ENCODE measurements at regions not wholly inside any gene's neighbourhood (a gene's known extent, or its start where the extent isn't known, plus 50 kb on each side); places are given as distances from the start of the nearest gene placed in this dataset.
"Not testable (repeated sequence)": the region's sequence is repeated elsewhere in the genome, so short reads cannot be mapped to it uniquely, and the experiment has no call there.

- Histone ChIP-seq H3K27me3 (ENCODE audit: control insufficient read depth in 3 of 3, insufficient read depth in 3 of 3, low read depth in 1 of 3, low read length in 3 of 3) (no peaks in the 10 kb centered on the region), H2AK5ac (ENCODE audit: low read depth, low read length) (no peak overlapping the region), H3K18ac (ENCODE audit: low read length) (no peak overlapping the region), H2BK120ac (ENCODE audit: low read depth, low read length) (no peak overlapping the region), H3K4ac (ENCODE audit: low read length) (no peak overlapping the region), H3K14ac (ENCODE audit: low read length) (no peak overlapping the region), H3K79me1 (ENCODE audit: low read depth, low read length) (no peaks in the 10 kb centered on the region), H4K8ac (ENCODE audit: low read depth, low read length) (no peak overlapping the region), H3K4me3 (ENCODE audit: low read length in 2 of 2) (no peak overlapping the region), H3K4me2 (ENCODE audit: insufficient read depth, low read length, poor library complexity, severe bottlenecking) (no peak overlapping the region), H4K91ac (ENCODE audit: low read depth, low read length, poor library complexity) (no peak overlapping the region), H2BK15ac (ENCODE audit: low read length) (no peak overlapping the region), H3K4me1 (ENCODE audit: control insufficient read depth in 2 of 2, insufficient read depth in 1 of 2, low read depth in 1 of 2, low read length in 2 of 2) (no peaks in the 10 kb centered on the region), H2BK12ac (ENCODE audit: low read length) (no peak overlapping the region), H3K36me3 (replicated peaks in 1 of 2; ENCODE audit: control insufficient read depth in 2 of 2, insufficient read depth in 2 of 2, low read length in 2 of 2) (no peaks in the 10 kb centered on the region), H3K23ac (ENCODE audit: low read depth, low read length, poor library complexity) (no peak overlapping the region), H2AFZ (ENCODE audit: low read length) (no peak overlapping the region), H2BK5ac (ENCODE audit: low read length) (no peak overlapping the region), H3K9ac (ENCODE audit: low read depth, low read length, poor library complexity) (no peak overlapping the region), H3K9me3 (replicated peaks in 1 of 2; ENCODE audit: control insufficient read depth in 2 of 2, insufficient read depth in 1 of 2, low read depth in 1 of 2, low read length in 2 of 2) (peaks cover 0 to 3% of the 10 kb centered on the region in 2 donors), H3K27ac (replicated peaks; ENCODE audit: low read length) (no peak overlapping the region)
- DNase-seq (ENCODE audit: low spot score) = no peak
- no CpG with 5 or more reads among the region's 2 CpGs for WGBS, 2 donors (ENCODE audit: extremely low coverage in 2 of 2, insufficient read length in 2 of 2, insufficient replicate concordance in 1 of 2)
Measured at GRCh38 chr18:52160636-52161035, 179.4 kb upstream of the DCC start.

GRCh38 chr18:52163478-52163877 lies 176.5 kb upstream of the DCC start:
- no peaks in the 10 kb centered on the region for H3K79me1 ChIP-seq (ENCODE audit: low read depth, low read length)
- H2BK5ac ChIP-seq (ENCODE audit: low read length) = no peak overlapping the region
- H3K18ac ChIP-seq (ENCODE audit: low read length) = no peak overlapping the region
- H3K9ac ChIP-seq (ENCODE audit: low read depth, low read length, poor library complexity) = no peak overlapping the region
- no peak overlapping the region for H3K14ac ChIP-seq (ENCODE audit: low read length)
- no peak overlapping the region for H3K23ac ChIP-seq (ENCODE audit: low read depth, low read length, poor library complexity)
- peaks cover 0 to 3% of the 10 kb centered on the region in 2 donors for H3K9me3 ChIP-seq (replicated peaks in 1 of 2; ENCODE audit: control insufficient read depth in 2 of 2, insufficient read depth in 1 of 2, low read depth in 1 of 2, low read length in 2 of 2)
- no CpG with 5 or more reads among the region's 1 CpG for WGBS, 2 donors (ENCODE audit: extremely low coverage in 2 of 2, insufficient read length in 2 of 2, insufficient replicate concordance in 1 of 2)
- no peak overlapping the region for H3K27ac ChIP-seq (replicated peaks; ENCODE audit: low read length)
- no peak for DNase-seq (ENCODE audit: low spot score)
- no peaks in the 10 kb centered on the region for H3K36me3 ChIP-seq (replicated peaks in 1 of 2; ENCODE audit: control insufficient read depth in 2 of 2, insufficient read depth in 2 of 2, low read length in 2 of 2)
- no peak overlapping the region for H4K91ac ChIP-seq (ENCODE audit: low read depth, low read length, poor library complexity)
- H2BK15ac ChIP-seq (ENCODE audit: low read length) = no peak overlapping the region
- no peak overlapping the region for H4K8ac ChIP-seq (ENCODE audit: low read depth, low read length)
- no peak overlapping the region for H3K4me2 ChIP-seq (ENCODE audit: insufficient read depth, low read length, poor library complexity, severe bottlenecking)
- no peaks in the 10 kb centered on the region for H3K27me3 ChIP-seq (ENCODE audit: control insufficient read depth in 3 of 3, insufficient read depth in 3 of 3, low read depth in 1 of 3, low read length in 3 of 3)
- H2BK12ac ChIP-seq (ENCODE audit: low read length) = no peak overlapping the region
- H3K4me1 ChIP-seq (ENCODE audit: control insufficient read depth in 2 of 2, insufficient read depth in 1 of 2, low read depth in 1 of 2, low read length in 2 of 2) = no peaks in the 10 kb centered on the region
- H3K4ac ChIP-seq (ENCODE audit: low read length) = no peak overlapping the region
- H2AK5ac ChIP-seq (ENCODE audit: low read depth, low read length) = no peak overlapping the region
- H2BK120ac ChIP-seq (ENCODE audit: low read depth, low read length) = no peak overlapping the region
- no peak overlapping the region for H3K4me3 ChIP-seq (ENCODE audit: low read length in 2 of 2)
- no peak overlapping the region for H2AFZ ChIP-seq (ENCODE audit: low read length)

GRCh38 chr18:52168131-52168530 lies 171.9 kb upstream of the DCC start:
- H3K4me1 ChIP-seq (ENCODE audit: control insufficient read depth in 2 of 2, insufficient read depth in 1 of 2, low read depth in 1 of 2, low read length in 2 of 2); H3K27me3 ChIP-seq (ENCODE audit: control insufficient read depth in 3 of 3, insufficient read depth in 3 of 3, low read depth in 1 of 3, low read length in 3 of 3); H3K18ac ChIP-seq (ENCODE audit: low read length); H2BK5ac ChIP-seq (ENCODE audit: low read length); H2BK120ac ChIP-seq (ENCODE audit: low read depth, low read length); H3K79me1 ChIP-seq (ENCODE audit: low read depth, low read length); H4K8ac ChIP-seq (ENCODE audit: low read depth, low read length); H2BK12ac ChIP-seq (ENCODE audit: low read length); H3K4me3 ChIP-seq (ENCODE audit: low read length in 2 of 2); H2AFZ ChIP-seq (ENCODE audit: low read length); H4K91ac ChIP-seq (ENCODE audit: low read depth, low read length, poor library complexity); H3K4me2 ChIP-seq (ENCODE audit: insufficient read depth, low read length, poor library complexity, severe bottlenecking); H3K14ac ChIP-seq (ENCODE audit: low read length); DNase-seq (ENCODE audit: low spot score); H2AK5ac ChIP-seq (ENCODE audit: low read depth, low read length); H3K9ac ChIP-seq (ENCODE audit: low read depth, low read length, poor library complexity); H3K4ac ChIP-seq (ENCODE audit: low read length); H3K36me3 ChIP-seq (replicated peaks in 1 of 2; ENCODE audit: control insufficient read depth in 2 of 2, insufficient read depth in 2 of 2, low read length in 2 of 2); H3K9me3 ChIP-seq (replicated peaks in 1 of 2; ENCODE audit: control insufficient read depth in 2 of 2, insufficient read depth in 1 of 2, low read depth in 1 of 2, low read length in 2 of 2); H3K27ac ChIP-seq (replicated peaks; ENCODE audit: low read length); H2BK15ac ChIP-seq (ENCODE audit: low read length); H3K23ac ChIP-seq (ENCODE audit: low read depth, low read length, poor library complexity): not testable (repeated sequence)
- WGBS, 2 donors (ENCODE audit: extremely low coverage in 2 of 2, insufficient read length in 2 of 2, insufficient replicate concordance in 1 of 2) = no CpG with 5 or more reads among the region's 3 CpGs

GRCh38 chr18:52174220-52174619 lies 165.8 kb upstream of the DCC start:
- Histone ChIP-seq H3K9me3 (replicated peaks in 1 of 2; ENCODE audit: control insufficient read depth in 2 of 2, insufficient read depth in 1 of 2, low read depth in 1 of 2, low read length in 2 of 2) (no peaks in the 10 kb centered on the region), H2AFZ (ENCODE audit: low read length) (no peak overlapping the region), H2BK120ac (ENCODE audit: low read depth, low read length) (no peak overlapping the region), H3K27ac (replicated peaks; ENCODE audit: low read length) (no peak overlapping the region), H2BK15ac (ENCODE audit: low read length) (no peak overlapping the region), H3K4ac (ENCODE audit: low read length) (no peak overlapping the region), H3K14ac (ENCODE audit: low read length) (no peak overlapping the region), H3K4me3 (ENCODE audit: low read length in 2 of 2) (no peak overlapping the region), H2AK5ac (ENCODE audit: low read depth, low read length) (no peak overlapping the region), H3K36me3 (replicated peaks in 1 of 2; ENCODE audit: control insufficient read depth in 2 of 2, insufficient read depth in 2 of 2, low read length in 2 of 2) (no peaks in the 10 kb centered on the region), H3K4me2 (ENCODE audit: insufficient read depth, low read length, poor library complexity, severe bottlenecking) (no peak overlapping the region), H3K27me3 (ENCODE audit: control insufficient read depth in 3 of 3, insufficient read depth in 3 of 3, low read depth in 1 of 3, low read length in 3 of 3) (no peaks in the 10 kb centered on the region), H2BK5ac (ENCODE audit: low read length) (no peak overlapping the region), H3K18ac (ENCODE audit: low read length) (no peak overlapping the region), H3K4me1 (ENCODE audit: control insufficient read depth in 2 of 2, insufficient read depth in 1 of 2, low read depth in 1 of 2, low read length in 2 of 2) (no peaks in the 10 kb centered on the region), H4K91ac (ENCODE audit: low read depth, low read length, poor library complexity) (no peak overlapping the region), H3K23ac (ENCODE audit: low read depth, low read length, poor library complexity) (no peak overlapping the region), H4K8ac (ENCODE audit: low read depth, low read length) (no peak overlapping the region), H3K9ac (ENCODE audit: low read depth, low read length, poor library complexity) (no peak overlapping the region), H3K79me1 (ENCODE audit: low read depth, low read length) (no peaks in the 10 kb centered on the region), H2BK12ac (ENCODE audit: low read length) (no peak overlapping the region)
- DNase-seq (ENCODE audit: low spot score) = no peak
- WGBS, 2 donors (ENCODE audit: extremely low coverage in 2 of 2, insufficient read length in 2 of 2, insufficient replicate concordance in 1 of 2) = no CpG with 5 or more reads among the region's 1 CpG
